ENCODE measurements at regions not wholly inside any gene's neighbourhood (a gene's known extent, or its start where the extent isn't known, plus 50 kb on each side); places are given as distances from the start of the nearest gene placed in this dataset.

DNA sequence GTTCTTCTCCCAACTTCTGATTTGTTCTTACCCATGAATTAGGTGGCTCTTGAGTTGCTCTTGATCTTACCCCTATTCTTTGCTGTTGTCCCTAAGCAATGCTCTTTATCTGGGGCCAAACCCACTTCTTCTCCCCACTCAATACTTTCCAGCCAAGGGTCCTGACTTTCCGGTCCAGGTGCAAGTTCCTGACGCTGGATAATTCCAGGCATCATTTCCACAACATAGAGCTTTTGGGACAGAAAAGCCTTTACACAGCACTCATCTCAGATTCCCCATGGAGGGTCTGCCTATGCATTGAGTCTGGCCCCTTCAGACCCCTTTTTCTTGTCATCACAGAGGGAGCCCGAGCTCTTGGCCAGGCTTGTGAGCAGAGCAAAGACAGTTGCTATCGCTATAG lies 85.4 kb upstream of the BOC start:
- no peak overlapping the region for H3K4me2 ChIP-seq (ENCODE audit: low read depth, low read length)
- ATAC-seq (ENCODE audit: low read depth): no peak
- no peak overlapping the region for H3K4me3 ChIP-seq (ENCODE audit: insufficient read depth, low read depth, low read length)
- H3K9me3 ChIP-seq (ENCODE audit: control insufficient read depth, insufficient read depth, low read length): no peaks in the 10 kb centered on the region
- H3K79me1 ChIP-seq (ENCODE audit: low read depth in 1 of 2, low read length in 2 of 2): no peaks in the 10 kb centered on the region
- H2BK20ac ChIP-seq (ENCODE audit: low read depth, low read length): no peak overlapping the region
- H3K27me3 ChIP-seq (ENCODE audit: control insufficient read depth, insufficient read depth, low read length): peaks cover 15% of the 10 kb centered on the region
- H3K18ac ChIP-seq (ENCODE audit: low read depth, low read length): no peak overlapping the region
- no peak overlapping the region for H4K91ac ChIP-seq (ENCODE audit: insufficient read depth, low read depth, low read length)
- H4K5ac ChIP-seq (ENCODE audit: low read depth, low read length): no peak overlapping the region
- H2BK120ac ChIP-seq (ENCODE audit: low read depth, low read length): no peak overlapping the region
- H3K27ac ChIP-seq (ENCODE audit: insufficient read depth, low read length): no peak overlapping the region
- H3K4ac ChIP-seq (ENCODE audit: low read depth, low read length): no peak overlapping the region
- no peak for DNase-seq
- H4K20me1 ChIP-seq (ENCODE audit: insufficient read depth, low read length): no peaks in the 10 kb centered on the region
- H4K8ac ChIP-seq (ENCODE audit: low read depth in 2 of 2, low read length in 2 of 2): no peak overlapping the region
- no peak overlapping the region for H3K14ac ChIP-seq (replicated peaks; ENCODE audit: low read depth, low read length)
- no peak overlapping the region for H2BK15ac ChIP-seq (ENCODE audit: low read depth, low read length)
- no peaks in the 10 kb centered on the region for H3K9me1 ChIP-seq (ENCODE audit: insufficient read depth, low read length)
- H3K9ac ChIP-seq (ENCODE audit: low read depth, low read length): no peak overlapping the region
- H2BK5ac ChIP-seq (ENCODE audit: low read depth, low read length, poor library complexity, severe bottlenecking): no peak overlapping the region
- intact Hi-C loops (cut with micrococcal nuclease) (no loop called here), dilution Hi-C loops (cut with HindIII; ENCODE audit: low sequenced_read_pairs, unreplicated experiment) (no loop called here), in situ Hi-C loops (cut with MboI; ENCODE audit: low sequenced_read_pairs) (no loop called here)
- no peak overlapping the region for H2AK9ac ChIP-seq (replicated peaks; ENCODE audit: low read depth, low read length, poor library complexity)
- ChIA-PET CTCF (interaction anchor here (0.5 to 1.4 kb wide), 2 partner anchors 162 to 1258 kb away, joined by 3 read pairs; no protein-coding TSS in a partner anchor), POLR2A (ENCODE audit: unreplicated experiment) (interaction anchor here (1.0 kb wide), 1 partner anchor 21 kb away, joined by 3 read pairs; no protein-coding TSS in a partner anchor)
- no TSS peak for BruUV-seq (replicated peaks)
- H2AFZ ChIP-seq (replicated peaks; ENCODE audit: low read length, poor library complexity): no peak overlapping the region
- H2AK5ac ChIP-seq (ENCODE audit: low read depth, low read length): no peak overlapping the region
- no peak overlapping the region for H3K23ac ChIP-seq (ENCODE audit: low read depth, low read length)
- no peaks in the 10 kb centered on the region for H3K4me1 ChIP-seq (ENCODE audit: control insufficient read depth, insufficient read depth, low read length)
- H3K56ac ChIP-seq (ENCODE audit: extremely low read depth, insufficient read depth, low read length): no peak overlapping the region
- no peaks in the 10 kb centered on the region for H3K36me3 ChIP-seq (ENCODE audit: control insufficient read depth, insufficient read depth, low read length)
- TF ChIP-seq RAD21 (IDR thresholded peaks at IDR 0.05; ENCODE audit: low read length): no peak
- no peak for TF ChIP-seq NFE2L2 (IDR thresholded peaks at IDR 0.05; ENCODE audit: low read depth, low read length)
- TF ChIP-seq MAZ (IDR thresholded peaks at IDR 0.05; ENCODE audit: borderline replicate concordance, low read depth, low read length): no peak
- TF ChIP-seq, protein P1, sequence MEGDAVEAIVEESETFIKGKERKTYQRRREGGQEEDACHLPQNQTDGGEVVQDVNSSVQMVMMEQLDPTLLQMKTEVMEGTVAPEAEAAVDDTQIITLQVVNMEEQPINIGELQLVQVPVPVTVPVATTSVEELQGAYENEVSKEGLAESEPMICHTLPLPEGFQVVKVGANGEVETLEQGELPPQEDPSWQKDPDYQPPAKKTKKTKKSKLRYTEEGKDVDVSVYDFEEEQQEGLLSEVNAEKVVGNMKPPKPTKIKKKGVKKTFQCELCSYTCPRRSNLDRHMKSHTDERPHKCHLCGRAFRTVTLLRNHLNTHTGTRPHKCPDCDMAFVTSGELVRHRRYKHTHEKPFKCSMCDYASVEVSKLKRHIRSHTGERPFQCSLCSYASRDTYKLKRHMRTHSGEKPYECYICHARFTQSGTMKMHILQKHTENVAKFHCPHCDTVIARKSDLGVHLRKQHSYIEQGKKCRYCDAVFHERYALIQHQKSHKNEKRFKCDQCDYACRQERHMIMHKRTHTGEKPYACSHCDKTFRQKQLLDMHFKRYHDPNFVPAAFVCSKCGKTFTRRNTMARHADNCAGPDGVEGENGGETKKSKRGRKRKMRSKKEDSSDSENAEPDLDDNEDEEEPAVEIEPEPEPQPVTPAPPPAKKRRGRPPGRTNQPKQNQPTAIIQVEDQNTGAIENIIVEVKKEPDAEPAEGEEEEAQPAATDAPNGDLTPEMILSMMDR (conservative IDR thresholded peaks at IDR 0.05; ENCODE audit: low read depth, low read length): no peak
- TF ChIP-seq, protein P2, sequence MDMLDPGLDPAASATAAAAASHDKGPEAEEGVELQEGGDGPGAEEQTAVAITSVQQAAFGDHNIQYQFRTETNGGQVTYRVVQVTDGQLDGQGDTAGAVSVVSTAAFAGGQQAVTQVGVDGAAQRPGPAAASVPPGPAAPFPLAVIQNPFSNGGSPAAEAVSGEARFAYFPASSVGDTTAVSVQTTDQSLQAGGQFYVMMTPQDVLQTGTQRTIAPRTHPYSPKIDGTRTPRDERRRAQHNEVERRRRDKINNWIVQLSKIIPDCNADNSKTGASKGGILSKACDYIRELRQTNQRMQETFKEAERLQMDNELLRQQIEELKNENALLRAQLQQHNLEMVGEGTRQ (IDR thresholded peaks at IDR 0.05; ENCODE audit: low read depth, low read length): no peak
- TF ChIP-seq RFX5 (IDR thresholded peaks at IDR 0.05; ENCODE audit: low read depth, low read length): no peak
- TF ChIP-seq MAFK (IDR thresholded peaks at IDR 0.05; ENCODE audit: low read depth, low read length): no peak
- no peak for TF ChIP-seq MXI1 (IDR thresholded peaks at IDR 0.05; ENCODE audit: borderline replicate concordance, low read depth, low read length)
- no peak for TF ChIP-seq FOS (IDR thresholded peaks at IDR 0.05; ENCODE audit: low read depth, low read length)
- no peak for TF ChIP-seq CEBPB (IDR thresholded peaks at IDR 0.05; ENCODE audit: low read depth, low read length)
- WGBS, 2 experiments (ENCODE audit: extremely low coverage in 2 of 2, insufficient read length in 1 of 2): 100% methylated on average over 2 of the region's 4 CpGs; no CpG with 5 or more reads in 1 of the 2 experiments

Data from IMR-90 (cell line).